ENCODE measurements at regions not wholly inside any gene's neighbourhood (a gene's known extent, or its start where the extent isn't known, plus 50 kb on each side); places are given as distances from the start of the nearest gene placed in this dataset.

DNA sequence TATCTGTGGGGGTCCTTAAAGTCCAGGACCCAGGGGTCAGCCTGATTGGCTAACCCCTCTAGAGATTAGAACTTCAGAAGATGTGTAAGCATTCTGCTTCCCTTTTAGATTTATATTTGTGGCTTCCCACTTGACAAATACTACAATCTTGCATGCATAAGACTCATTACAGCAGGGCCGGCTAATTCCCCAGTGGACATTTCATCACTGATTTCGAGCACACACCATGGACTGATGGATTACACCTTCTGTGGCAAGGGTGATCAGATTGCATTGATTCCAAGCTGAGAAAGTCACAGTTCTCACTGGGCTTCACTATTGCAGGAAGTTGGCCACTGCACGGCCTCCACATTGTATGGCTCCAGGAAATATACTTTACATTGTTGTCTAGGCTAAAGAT lies 65.8 kb upstream of the DAPK1 start:
- Histone ChIP-seq H3K18ac (ENCODE audit: low read length) (no peak overlapping the region), H3K4me1 (ENCODE audit: control insufficient read depth in 1 of 2, insufficient read depth in 2 of 2, low read length in 2 of 2) (peaks cover 4 to 10% of the 10 kb centered on the region in 2 experiments), H3K4me2 (ENCODE audit: low read length) (no peak overlapping the region), H3K4ac (ENCODE audit: low read depth, low read length) (no peak overlapping the region), H3K79me2 (ENCODE audit: control insufficient read depth, insufficient read depth, low read length, poor library complexity) (no peaks in the 10 kb centered on the region), H4K91ac (ENCODE audit: low read depth, low read length) (no peak overlapping the region), H2AK5ac (ENCODE audit: low read length) (no peak overlapping the region), H2AFZ (ENCODE audit: insufficient read depth, low read length, poor library complexity) (no peak overlapping the region), H3K36me3 (ENCODE audit: control insufficient read depth in 1 of 2, insufficient read depth in 2 of 2, low read length in 2 of 2) (no peaks in the 10 kb centered on the region), H3K79me1 (ENCODE audit: low read length) (peaks cover 8% of the 10 kb centered on the region), H2BK120ac (ENCODE audit: insufficient read depth, low read length, poor library complexity) (no peak overlapping the region), H3K14ac (ENCODE audit: low read length) (no peak overlapping the region), H2BK5ac (ENCODE audit: low read depth, low read length, poor library complexity) (no peak overlapping the region), H2BK12ac (ENCODE audit: low read length) (no peak overlapping the region), H4K12ac (ENCODE audit: low read depth, low read length) (no peak overlapping the region), H3K27me3 (ENCODE audit: insufficient read depth, low read length) (no peaks in the 10 kb centered on the region), H3K9me3 (ENCODE audit: insufficient read depth, low read depth, low read length) (no peaks in the 10 kb centered on the region), H3K4me3 (ENCODE audit: low read depth, low read length) (no peak overlapping the region), H3K27ac (ENCODE audit: low read depth, low read length) (no peak overlapping the region), H4K8ac (ENCODE audit: low read depth, low read length) (no peak overlapping the region), H3K23ac (ENCODE audit: low read length) (no peak overlapping the region), H3K9ac (ENCODE audit: low read length) (no peak overlapping the region)
- DNase-seq, result no peak
- no CpG with 5 or more reads among the region's 3 CpGs for WGBS (ENCODE audit: extremely low coverage, insufficient coverage, insufficient read length)

DNA sequence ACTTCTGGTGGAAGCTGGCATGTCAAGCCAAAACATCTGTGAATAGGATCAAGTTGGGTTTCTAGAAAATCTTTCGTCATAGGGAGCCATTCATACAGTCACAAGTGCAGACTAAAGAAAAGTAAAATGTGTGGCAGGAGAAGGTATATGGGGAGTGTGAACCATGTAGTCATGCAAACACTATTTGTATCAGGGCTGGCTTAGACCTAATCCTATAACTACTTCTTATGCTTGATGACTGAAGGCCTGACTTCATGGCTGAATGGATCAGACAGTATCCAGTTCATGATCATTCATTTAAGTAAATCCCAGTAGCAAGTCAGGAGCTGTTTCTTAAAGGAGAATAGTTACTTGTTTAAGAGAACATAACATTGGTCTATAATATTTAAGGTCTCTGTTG lies 63.8 kb upstream of the DAPK1 start:
- no peaks in the 10 kb centered on the region for H3K36me3 ChIP-seq (ENCODE audit: control insufficient read depth in 1 of 2, insufficient read depth in 2 of 2, low read length in 2 of 2)
- no peak overlapping the region for H3K23ac ChIP-seq (ENCODE audit: low read length)
- no peak overlapping the region for H4K91ac ChIP-seq (ENCODE audit: low read depth, low read length)
- no peak overlapping the region for H4K12ac ChIP-seq (ENCODE audit: low read depth, low read length)
- no peak overlapping the region for H4K8ac ChIP-seq (ENCODE audit: low read depth, low read length)
- no peak overlapping the region for H3K9ac ChIP-seq (ENCODE audit: low read length)
- H3K18ac ChIP-seq (ENCODE audit: low read length), result no peak overlapping the region
- peaks cover 3% of the 10 kb centered on the region for H3K79me1 ChIP-seq (ENCODE audit: low read length)
- no peak overlapping the region for H3K27ac ChIP-seq (ENCODE audit: low read depth, low read length)
- WGBS (ENCODE audit: extremely low coverage, insufficient coverage, insufficient read length), result no CpG with 5 or more reads among the region's 1 CpG
- H3K79me2 ChIP-seq (ENCODE audit: control insufficient read depth, insufficient read depth, low read length, poor library complexity), result no peaks in the 10 kb centered on the region
- H3K14ac ChIP-seq (ENCODE audit: low read length), result no peak overlapping the region
- no peak overlapping the region for H2BK5ac ChIP-seq (ENCODE audit: low read depth, low read length, poor library complexity)
- no peaks in the 10 kb centered on the region for H3K9me3 ChIP-seq (ENCODE audit: insufficient read depth, low read depth, low read length)
- H3K4me2 ChIP-seq (ENCODE audit: low read length), result no peak overlapping the region
- no peak overlapping the region for H3K4ac ChIP-seq (ENCODE audit: low read depth, low read length)
- no peak overlapping the region for H3K4me3 ChIP-seq (ENCODE audit: low read depth, low read length)
- no peak overlapping the region for H2AK5ac ChIP-seq (ENCODE audit: low read length)
- no peak overlapping the region for H2BK120ac ChIP-seq (ENCODE audit: insufficient read depth, low read length, poor library complexity)
- peaks cover under 1 to 2% of the 10 kb centered on the region in 2 experiments for H3K4me1 ChIP-seq (ENCODE audit: control insufficient read depth in 1 of 2, insufficient read depth in 2 of 2, low read length in 2 of 2)
- no peak for DNase-seq
- no peak overlapping the region for H2BK12ac ChIP-seq (ENCODE audit: low read length)
- no peaks in the 10 kb centered on the region for H3K27me3 ChIP-seq (ENCODE audit: insufficient read depth, low read length)
- no peak overlapping the region for H2AFZ ChIP-seq (ENCODE audit: insufficient read depth, low read length, poor library complexity)

- Histone ChIP-seq H3K36me3 (ENCODE audit: control insufficient read depth in 1 of 2, insufficient read depth in 2 of 2, low read length in 2 of 2) (no peaks in the 10 kb centered on the region), H2BK120ac (ENCODE audit: insufficient read depth, low read length, poor library complexity) (no peak overlapping the region), H3K18ac (ENCODE audit: low read length) (no peak overlapping the region), H4K12ac (ENCODE audit: low read depth, low read length) (no peak overlapping the region), H3K79me2 (ENCODE audit: control insufficient read depth, insufficient read depth, low read length, poor library complexity) (no peaks in the 10 kb centered on the region), H3K14ac (ENCODE audit: low read length) (no peak overlapping the region), H2AK5ac (ENCODE audit: low read length) (no peak overlapping the region), H3K79me1 (ENCODE audit: low read length) (peaks cover 2% of the 10 kb centered on the region), H2BK12ac (ENCODE audit: low read length) (no peak overlapping the region), H4K91ac (ENCODE audit: low read depth, low read length) (no peak overlapping the region), H2AFZ (ENCODE audit: insufficient read depth, low read length, poor library complexity) (no peak overlapping the region), H3K4ac (ENCODE audit: low read depth, low read length) (no peak overlapping the region), H3K27ac (ENCODE audit: low read depth, low read length) (no peak overlapping the region), H3K4me2 (ENCODE audit: low read length) (no peak overlapping the region), H3K4me1 (ENCODE audit: control insufficient read depth in 1 of 2, insufficient read depth in 2 of 2, low read length in 2 of 2) (peaks cover 0 to 2% of the 10 kb centered on the region in 2 experiments), H2BK5ac (ENCODE audit: low read depth, low read length, poor library complexity) (no peak overlapping the region), H3K9me3 (ENCODE audit: insufficient read depth, low read depth, low read length) (no peaks in the 10 kb centered on the region), H3K4me3 (ENCODE audit: low read depth, low read length) (no peak overlapping the region), H3K9ac (ENCODE audit: low read length) (no peak overlapping the region), H3K27me3 (ENCODE audit: insufficient read depth, low read length) (no peaks in the 10 kb centered on the region), H3K23ac (ENCODE audit: low read length) (no peak overlapping the region), H4K8ac (ENCODE audit: low read depth, low read length) (no peak overlapping the region)
- no CpG with 5 or more reads among the region's 4 CpGs for WGBS (ENCODE audit: extremely low coverage, insufficient coverage, insufficient read length)
- DNase-seq, result no peak
Measured at GRCh38 chr9:87434366-87434765, 63.3 kb upstream of the DAPK1 start.

GRCh38 chr9:87435189-87435880 lies 62.3 kb upstream of the DAPK1 start:
- Histone ChIP-seq H3K27ac (ENCODE audit: low read depth, low read length) (no peak overlapping the region), H4K8ac (ENCODE audit: low read depth, low read length) (no peak overlapping the region), H4K91ac (ENCODE audit: low read depth, low read length) (no peak overlapping the region), H3K36me3 (ENCODE audit: control insufficient read depth in 1 of 2, insufficient read depth in 2 of 2, low read length in 2 of 2) (no peaks in the 10 kb centered on the region), H3K9me3 (ENCODE audit: insufficient read depth, low read depth, low read length) (no peaks in the 10 kb centered on the region), H3K18ac (ENCODE audit: low read length) (no peak overlapping the region), H2BK12ac (ENCODE audit: low read length) (no peak overlapping the region), H3K4ac (ENCODE audit: low read depth, low read length) (no peak overlapping the region), H3K23ac (ENCODE audit: low read length) (no peak overlapping the region), H3K4me3 (ENCODE audit: low read depth, low read length) (no peak overlapping the region), H4K12ac (ENCODE audit: low read depth, low read length) (no peak overlapping the region), H2BK5ac (ENCODE audit: low read depth, low read length, poor library complexity) (no peak overlapping the region), H2AK5ac (ENCODE audit: low read length) (no peak overlapping the region), H3K79me1 (ENCODE audit: low read length) (peaks cover 2% of the 10 kb centered on the region), H2AFZ (ENCODE audit: insufficient read depth, low read length, poor library complexity) (no peak overlapping the region), H3K79me2 (ENCODE audit: control insufficient read depth, insufficient read depth, low read length, poor library complexity) (no peaks in the 10 kb centered on the region), H2BK120ac (ENCODE audit: insufficient read depth, low read length, poor library complexity) (no peak overlapping the region), H3K4me1 (ENCODE audit: control insufficient read depth in 1 of 2, insufficient read depth in 2 of 2, low read length in 2 of 2) (peaks cover 0 to 2% of the 10 kb centered on the region in 2 experiments), H3K9ac (ENCODE audit: low read length) (no peak overlapping the region), H3K14ac (ENCODE audit: low read length) (no peak overlapping the region), H3K27me3 (ENCODE audit: insufficient read depth, low read length) (no peaks in the 10 kb centered on the region), H3K4me2 (ENCODE audit: low read length) (no peak overlapping the region)
- no peak for DNase-seq
- WGBS (ENCODE audit: extremely low coverage, insufficient coverage, insufficient read length), result no CpG with 5 or more reads among the region's 6 CpGs
